A673 (cell line): ENCODE measurements at regions not wholly inside any gene's neighbourhood (a gene's known extent, or its start where the extent isn't known, plus 50 kb on each side); places are given as distances from the start of the nearest gene placed in this dataset.

ENCODE experiments used
- EZH2 ChIP-seq: fragments of 200-600 bp; sonication (generic); IDR thresholded peaks from 2 replicates; pipeline ENCODE4 v1.6.1; 2017; ENCODE audit warnings: borderline replicate concordance, low read depth, mild to moderate bottlenecking, mixed read lengths, antibody characterized with exemption, low read length; ENCODE audit not compliant: poor library complexity, severe bottlenecking
- TF ChIP-seq, protein P1 (sequence below): fragments of 300-800, 200-600 bp; sonication (generic); conservative IDR thresholded peaks from 2 replicates; pipeline ENCODE4 v1.5.1; 2017; ENCODE audit warnings: low read depth, mild to moderate bottlenecking, antibody characterized with exemption, low read length, moderate library complexity, mixed read lengths

GRCh38 chr1:102296116-102296515 lies 299.4 kb upstream of the OLFM3 start:
- TF ChIP-seq, protein P1, sequence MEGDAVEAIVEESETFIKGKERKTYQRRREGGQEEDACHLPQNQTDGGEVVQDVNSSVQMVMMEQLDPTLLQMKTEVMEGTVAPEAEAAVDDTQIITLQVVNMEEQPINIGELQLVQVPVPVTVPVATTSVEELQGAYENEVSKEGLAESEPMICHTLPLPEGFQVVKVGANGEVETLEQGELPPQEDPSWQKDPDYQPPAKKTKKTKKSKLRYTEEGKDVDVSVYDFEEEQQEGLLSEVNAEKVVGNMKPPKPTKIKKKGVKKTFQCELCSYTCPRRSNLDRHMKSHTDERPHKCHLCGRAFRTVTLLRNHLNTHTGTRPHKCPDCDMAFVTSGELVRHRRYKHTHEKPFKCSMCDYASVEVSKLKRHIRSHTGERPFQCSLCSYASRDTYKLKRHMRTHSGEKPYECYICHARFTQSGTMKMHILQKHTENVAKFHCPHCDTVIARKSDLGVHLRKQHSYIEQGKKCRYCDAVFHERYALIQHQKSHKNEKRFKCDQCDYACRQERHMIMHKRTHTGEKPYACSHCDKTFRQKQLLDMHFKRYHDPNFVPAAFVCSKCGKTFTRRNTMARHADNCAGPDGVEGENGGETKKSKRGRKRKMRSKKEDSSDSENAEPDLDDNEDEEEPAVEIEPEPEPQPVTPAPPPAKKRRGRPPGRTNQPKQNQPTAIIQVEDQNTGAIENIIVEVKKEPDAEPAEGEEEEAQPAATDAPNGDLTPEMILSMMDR = no peak
- TF ChIP-seq EZH2 = no peak
